ENCODE measurements at regions not wholly inside any gene's neighbourhood (a gene's known extent, or its start where the extent isn't known, plus 50 kb on each side); places are given as distances from the start of the nearest gene placed in this dataset.

DNA sequence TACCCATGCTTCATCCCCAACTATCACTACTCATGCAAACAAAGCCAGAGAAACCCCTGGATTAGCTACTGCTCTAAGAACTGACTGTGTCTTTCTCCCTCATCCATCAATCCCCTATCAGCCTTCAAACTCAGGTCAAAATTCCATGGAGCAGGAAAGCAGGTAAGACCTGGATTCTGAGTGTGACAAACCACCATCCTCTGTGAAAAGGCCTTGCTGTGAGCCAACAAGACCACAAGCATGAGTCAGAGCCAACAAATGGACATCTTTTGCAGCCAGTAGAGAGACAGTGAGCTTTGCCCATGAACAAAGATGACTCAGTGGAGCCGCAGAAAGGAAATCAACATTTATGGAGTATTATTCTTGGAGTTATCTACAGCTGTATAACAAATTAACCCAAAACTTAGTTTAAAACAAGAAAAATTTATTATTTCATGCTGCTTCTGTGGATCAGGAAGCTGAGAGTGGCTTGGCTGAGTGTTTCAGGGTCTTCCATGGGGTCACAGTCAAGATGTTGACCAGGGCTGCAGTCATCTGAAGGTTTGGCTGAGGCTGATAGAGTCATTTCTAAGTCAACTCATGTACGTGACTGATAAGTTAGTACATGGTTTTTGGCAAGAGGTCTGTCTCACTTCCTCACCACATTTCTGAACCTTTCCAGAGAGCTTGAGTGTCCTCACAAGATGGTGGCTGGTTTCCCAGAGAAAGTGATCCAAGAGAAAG, 61.1 kb downstream of the PITPNM2 start (continued):
- TF ChIP-seq, protein P1, sequence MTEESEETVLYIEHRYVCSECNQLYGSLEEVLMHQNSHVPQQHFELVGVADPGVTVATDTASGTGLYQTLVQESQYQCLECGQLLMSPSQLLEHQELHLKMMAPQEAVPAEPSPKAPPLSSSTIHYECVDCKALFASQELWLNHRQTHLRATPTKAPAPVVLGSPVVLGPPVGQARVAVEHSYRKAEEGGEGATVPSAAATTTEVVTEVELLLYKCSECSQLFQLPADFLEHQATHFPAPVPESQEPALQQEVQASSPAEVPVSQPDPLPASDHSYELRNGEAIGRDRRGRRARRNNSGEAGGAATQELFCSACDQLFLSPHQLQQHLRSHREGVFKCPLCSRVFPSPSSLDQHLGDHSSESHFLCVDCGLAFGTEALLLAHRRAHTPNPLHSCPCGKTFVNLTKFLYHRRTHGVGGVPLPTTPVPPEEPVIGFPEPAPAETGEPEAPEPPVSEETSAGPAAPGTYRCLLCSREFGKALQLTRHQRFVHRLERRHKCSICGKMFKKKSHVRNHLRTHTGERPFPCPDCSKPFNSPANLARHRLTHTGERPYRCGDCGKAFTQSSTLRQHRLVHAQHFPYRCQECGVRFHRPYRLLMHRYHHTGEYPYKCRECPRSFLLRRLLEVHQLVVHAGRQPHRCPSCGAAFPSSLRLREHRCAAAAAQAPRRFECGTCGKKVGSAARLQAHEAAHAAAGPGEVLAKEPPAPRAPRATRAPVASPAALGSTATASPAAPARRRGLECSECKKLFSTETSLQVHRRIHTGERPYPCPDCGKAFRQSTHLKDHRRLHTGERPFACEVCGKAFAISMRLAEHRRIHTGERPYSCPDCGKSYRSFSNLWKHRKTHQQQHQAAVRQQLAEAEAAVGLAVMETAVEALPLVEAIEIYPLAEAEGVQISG (CRISPR knock-in tag; IDR thresholded peaks at IDR 0.05): no peak
- TF ChIP-seq KIAA2018 (CRISPR knock-in tag; IDR thresholded peaks at IDR 0.05; ENCODE audit: borderline replicate concordance): no peak
- TF ChIP-seq, protein P2, sequence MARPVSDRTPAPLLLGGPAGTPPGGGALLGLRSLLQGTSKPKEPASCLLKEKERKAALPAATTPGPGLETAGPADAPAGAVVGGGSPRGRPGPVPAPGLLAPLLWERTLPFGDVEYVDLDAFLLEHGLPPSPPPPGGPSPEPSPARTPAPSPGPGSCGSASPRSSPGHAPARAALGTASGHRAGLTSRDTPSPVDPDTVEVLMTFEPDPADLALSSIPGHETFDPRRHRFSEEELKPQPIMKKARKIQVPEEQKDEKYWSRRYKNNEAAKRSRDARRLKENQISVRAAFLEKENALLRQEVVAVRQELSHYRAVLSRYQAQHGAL (CRISPR knock-in tag; IDR thresholded peaks at IDR 0.05; ENCODE audit: not compliant biosample characterization): no peak
- TF ChIP-seq NFYC (CRISPR knock-in tag; IDR thresholded peaks at IDR 0.05): peak; percentile 36; the same call in 1 of the 2 replicates

All from HepG2 (cell line).